Stimulated activated CD4-positive, alpha-beta T cell treated with anti-CD3 and anti-CD28 coated beads, Interleukin-12 subunit alpha, Interleukin-12 subunit beta, amount 100 ng/mL, for 4 hours (primary cell): ENCODE measurements at regions not wholly inside any gene's neighbourhood (a gene's known extent, or its start where the extent isn't known, plus 50 kb on each side); places are given as distances from the start of the nearest gene placed in this dataset.
"Not testable (repeated sequence)": the region's sequence is repeated elsewhere in the genome, so short reads cannot be mapped to it uniquely, and the experiment has no call there.

Source experiments
- DNase-seq: peaks from one replicate; pipeline ENCODE4 v3.0.0-alpha.2; 2020

DNA sequence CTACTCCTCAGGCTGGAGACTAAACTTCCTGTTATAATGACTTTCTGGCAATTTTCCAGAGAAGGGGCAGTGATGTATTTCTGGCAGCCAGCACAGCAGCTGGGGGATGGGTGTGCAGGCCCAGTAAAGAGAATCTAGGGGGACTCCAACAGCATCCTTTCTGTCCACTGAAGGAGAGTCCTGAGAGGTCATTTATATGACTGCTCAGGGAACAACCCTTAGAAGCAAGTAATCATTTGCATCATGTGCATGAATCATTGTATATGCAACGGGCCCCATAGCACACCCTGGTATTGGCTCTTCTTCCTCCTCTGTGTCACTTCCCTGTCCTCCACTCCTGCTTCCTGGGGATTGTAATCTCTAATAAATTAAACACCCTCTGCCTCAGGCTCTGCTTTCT lies 493.8 kb downstream of the RPS29 start:
- DNase-seq: no peak

GRCh38 chr14:49089107-49089506 lies 497.1 kb downstream of the RPS29 start:
- no peak for DNase-seq

GRCh38 chr14:49073292-49073691 lies 512.9 kb downstream of the RPS29 start:
- DNase-seq: not testable (repeated sequence)

- no peak for DNase-seq
Measured at GRCh38 chr14:49058511-49058910, 527.7 kb downstream of the RPS29 start.

- no peak for DNase-seq
Measured at GRCh38 chr14:49057838-49058510, 528.2 kb downstream of the RPS29 start.

- DNase-seq: no peak
Measured at GRCh38 chr14:49056021-49056420, 530.2 kb downstream of the RPS29 start.

DNA sequence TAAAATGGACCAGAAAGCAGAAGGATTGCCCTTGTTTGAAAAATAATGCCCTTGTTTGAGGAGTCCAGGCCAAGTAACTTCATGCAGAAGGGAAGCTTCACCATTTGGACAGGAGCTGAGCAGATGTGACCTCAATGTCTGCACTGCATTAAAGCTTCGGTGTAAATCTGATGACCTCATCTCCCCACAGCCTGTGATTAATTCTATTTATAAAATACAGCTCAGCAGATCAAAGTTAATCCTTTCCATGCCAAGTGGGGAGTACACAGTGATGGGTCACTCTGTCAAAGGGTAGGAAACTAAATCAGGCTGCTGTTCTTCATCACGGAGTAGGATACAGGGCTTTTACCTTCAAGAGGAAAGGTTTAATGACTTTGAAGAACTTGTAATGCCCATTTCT lies 533.7 kb downstream of the RPS29 start:
- DNase-seq: no peak

DNA sequence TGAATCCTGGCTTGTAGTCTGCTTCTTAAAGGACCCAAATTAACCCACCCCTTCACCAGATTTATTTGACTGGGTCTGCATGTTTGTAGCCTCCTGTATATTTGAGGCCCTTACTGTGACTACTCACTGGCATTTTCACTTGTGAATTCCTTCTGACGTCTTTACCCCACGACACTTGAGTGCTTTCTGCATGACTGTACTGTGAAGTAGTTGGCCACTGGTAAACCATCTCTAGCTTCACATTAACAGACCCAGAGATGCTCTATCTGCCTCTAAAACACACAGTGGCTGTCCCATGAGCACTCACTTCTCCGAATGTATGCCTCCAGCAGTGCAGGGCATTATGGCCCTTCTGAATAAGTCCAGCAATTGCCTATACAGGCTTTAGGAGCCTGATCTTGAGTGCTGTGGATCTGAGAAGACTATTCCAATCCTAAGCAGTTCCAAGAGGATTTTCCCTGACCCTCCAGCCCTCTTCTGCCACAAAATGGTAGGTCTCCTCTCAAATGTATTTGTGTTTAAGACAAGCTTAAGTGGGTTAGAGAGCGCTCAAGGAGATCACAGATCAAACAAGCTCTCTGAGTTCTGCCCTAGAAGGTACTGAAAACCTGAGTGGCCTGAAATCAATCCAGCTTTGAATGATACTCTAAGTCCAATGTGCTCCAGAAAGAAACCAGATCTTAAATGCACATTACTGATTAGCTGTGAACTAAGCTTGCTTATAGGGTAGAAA lies 534.7 kb downstream of the RPS29 start:
- DNase-seq: no peak

DNA sequence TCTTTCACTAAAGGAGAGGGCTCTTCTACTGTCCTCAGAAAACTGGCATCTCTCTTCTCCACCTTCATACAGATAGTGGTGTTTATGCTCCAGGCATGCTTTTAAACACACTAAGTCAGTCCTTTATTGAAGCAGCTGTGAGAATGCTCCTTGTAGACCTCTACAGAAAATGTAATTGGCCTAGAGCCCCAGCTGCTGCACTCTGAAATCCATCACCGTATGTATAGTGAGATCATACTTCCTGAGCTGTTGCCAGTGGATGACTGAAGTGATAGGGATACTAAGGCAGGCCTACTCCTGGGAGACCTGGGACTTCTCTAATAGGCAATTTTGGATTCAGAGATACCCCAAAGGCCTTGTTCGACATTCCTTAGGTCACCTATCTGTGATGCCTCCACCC lies 535.4 kb downstream of the RPS29 start:
- no peak for DNase-seq

GRCh38 chr14:49049711-49050110 lies 536.5 kb downstream of the RPS29 start:
- no peak for DNase-seq

DNA sequence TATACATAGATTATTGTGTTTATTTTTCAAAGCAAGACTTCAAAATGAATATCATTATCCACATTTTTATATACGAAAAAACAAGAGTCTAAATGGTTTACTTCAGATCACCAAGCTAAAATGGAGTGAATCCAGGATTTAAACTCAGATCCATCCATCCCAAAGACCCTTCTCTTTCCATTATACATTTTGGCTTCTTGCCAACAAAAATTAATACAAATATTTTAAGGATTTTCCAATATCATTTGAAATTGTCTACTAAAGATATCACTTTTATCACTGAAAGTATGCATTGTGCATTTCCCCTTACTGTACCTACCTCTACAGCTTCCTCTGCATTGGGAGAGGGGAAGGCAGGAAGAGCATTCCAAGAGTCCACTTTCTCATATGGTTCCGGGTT lies 541.2 kb downstream of the RPS29 start:
- no peak for DNase-seq

DNA sequence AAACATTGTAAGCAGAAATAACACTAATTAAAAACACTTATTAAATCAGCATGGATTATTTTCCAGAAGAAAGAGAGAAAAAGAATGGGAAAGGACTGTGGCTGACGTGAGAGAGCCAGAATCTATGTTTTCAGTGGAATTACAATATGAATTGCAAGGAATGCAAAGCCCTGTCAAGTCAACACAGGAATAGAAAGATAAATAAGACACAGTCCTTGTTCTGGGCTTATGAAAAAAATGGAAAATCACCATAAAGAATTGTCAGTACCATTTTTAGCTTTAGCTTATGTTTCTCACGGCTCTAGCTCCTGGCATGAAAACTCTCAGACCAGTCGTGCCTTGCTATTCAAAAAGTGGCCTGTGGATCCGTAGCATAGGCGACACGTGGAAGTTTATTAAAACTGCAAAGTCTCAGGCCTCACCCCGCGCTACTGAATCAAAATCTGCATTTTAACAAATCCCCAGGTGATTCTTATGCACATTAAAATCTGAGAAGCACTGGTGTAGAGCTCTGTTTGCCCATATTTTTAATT lies 549.1 kb downstream of the RPS29 start:
- no peak for DNase-seq

- no peak for DNase-seq
Measured at GRCh38 chr14:49036266-49036665, 549.9 kb downstream of the RPS29 start.

DNA sequence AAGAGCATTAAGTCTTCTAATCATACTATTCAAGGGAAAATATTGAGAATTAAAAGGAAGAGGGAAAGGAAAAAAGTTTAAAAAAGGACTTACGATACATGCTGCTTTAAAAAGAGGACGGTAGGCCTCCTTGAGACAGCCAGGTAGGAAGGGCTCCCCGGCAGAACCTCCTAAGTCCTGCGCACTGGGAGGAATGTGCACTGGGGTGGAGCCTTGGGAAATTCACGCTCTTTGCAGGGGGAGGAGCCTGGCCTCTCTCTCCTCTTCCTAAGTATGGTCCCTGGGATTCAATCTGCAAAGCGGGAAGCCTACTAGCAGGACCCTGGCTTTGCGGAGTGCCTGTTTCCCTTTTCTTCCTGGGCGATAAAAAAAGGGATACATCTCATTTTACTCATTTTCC lies 553.0 kb downstream of the RPS29 start:
- no peak for DNase-seq

GRCh38 chr14:49031710-49032109 lies 554.5 kb downstream of the RPS29 start:
- not testable (repeated sequence) for DNase-seq

GRCh38 chr14:49019467-49020115 lies 566.6 kb downstream of the RPS29 start:
- no peak for DNase-seq

- DNase-seq: no peak
Measured at GRCh38 chr14:49017447-49017846, 568.7 kb downstream of the RPS29 start.

- DNase-seq: no peak
Measured at GRCh38 chr14:49016381-49016780, 569.8 kb downstream of the RPS29 start.

DNA sequence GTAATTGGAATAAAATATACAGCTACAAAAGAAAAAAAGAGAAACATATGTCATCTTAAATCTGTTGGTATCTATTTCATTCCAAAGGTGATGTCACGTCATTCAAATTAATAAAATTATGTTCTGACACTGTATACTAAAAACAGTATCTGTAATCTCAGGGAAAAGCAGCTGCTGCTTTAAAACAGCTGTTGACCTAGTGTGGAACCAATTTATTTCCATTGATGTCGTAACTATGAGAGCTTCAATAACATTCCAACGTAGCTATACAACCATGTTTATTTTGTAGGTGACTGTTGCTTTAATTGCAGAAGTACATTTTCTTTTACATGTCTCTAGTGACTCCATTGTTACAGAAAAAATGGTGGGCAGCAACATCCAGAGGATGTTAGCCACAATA lies 571.7 kb downstream of the RPS29 start:
- no peak for DNase-seq

DNA sequence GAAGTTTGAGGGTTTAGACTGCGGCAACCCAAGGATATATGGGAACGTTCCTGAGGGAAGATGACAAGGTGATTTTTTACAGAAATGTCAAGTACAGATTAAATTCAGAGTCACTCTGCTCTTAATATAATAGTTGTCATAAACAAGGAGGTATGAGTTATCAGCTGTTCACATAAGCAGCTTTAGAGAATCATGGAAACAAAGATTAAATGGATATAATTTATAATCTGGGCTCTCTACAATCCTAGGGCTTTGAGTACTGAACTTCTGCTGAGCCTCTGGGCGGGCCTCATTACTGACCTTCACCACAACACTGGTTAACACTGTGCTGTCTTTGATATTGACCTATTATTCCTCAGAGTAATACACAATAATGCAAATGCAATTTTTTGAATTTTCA lies 577.8 kb downstream of the RPS29 start:
- no peak for DNase-seq

- no peak for DNase-seq
Measured at GRCh38 chr14:48991141-48991540, 595.0 kb downstream of the RPS29 start.

DNA sequence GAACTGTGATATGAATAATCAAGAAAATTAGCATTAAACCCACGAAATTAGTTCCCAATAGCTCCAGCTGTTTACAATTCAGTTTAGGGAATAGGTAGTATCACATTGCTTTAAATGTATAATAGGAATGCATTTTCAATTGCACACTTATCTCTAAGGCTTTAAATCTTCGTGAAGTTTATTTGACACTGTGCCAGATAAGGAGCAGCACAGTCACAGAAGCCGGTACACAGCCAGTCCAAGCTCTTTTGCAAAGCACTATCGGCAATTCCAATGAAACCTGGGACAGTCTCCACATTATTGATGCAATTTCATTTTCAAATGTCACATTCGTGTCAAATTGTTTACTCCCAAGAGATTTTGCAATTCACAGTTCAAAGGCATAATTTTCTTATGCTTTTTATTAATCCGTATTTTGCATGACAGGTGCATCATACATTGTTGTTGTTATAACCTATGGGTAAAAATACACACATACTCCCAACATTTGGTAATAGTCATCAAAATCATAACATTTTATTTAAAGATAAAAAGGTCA lies 602.8 kb downstream of the RPS29 start:
- no peak for DNase-seq

GRCh38 chr14:48974994-48975393 lies 611.2 kb downstream of the RPS29 start:
- DNase-seq: no peak

GRCh38 chr14:48973151-48973550 lies 613.0 kb downstream of the RPS29 start:
- no peak for DNase-seq
